ENCODE measurements at regions not wholly inside any gene's neighbourhood (a gene's known extent, or its start where the extent isn't known, plus 50 kb on each side); places are given as distances from the start of the nearest gene placed in this dataset.

- no peaks in the 10 kb centered on the region for H3K27me3 ChIP-seq (ENCODE audit: control insufficient read depth, insufficient read depth, low read length)
- TF ChIP-seq CTCF (IDR thresholded peaks at IDR 0.05; ENCODE audit: borderline replicate concordance, extremely low read depth, insufficient read depth): no peak
- peaks cover 0 to 6% (median 0%) of the 10 kb centered on the region in 3 donors for H3K4me1 ChIP-seq (ENCODE audit: control insufficient read depth in 2 of 3, insufficient read depth in 2 of 3, low read depth in 1 of 3, low read length in 3 of 3)
- H3K4me3 ChIP-seq (ENCODE audit: low read length in 3 of 3): no peak overlapping the region
- intact Hi-C loops (cut with DNase I): no loop called here
- no peak overlapping the region for H3K27ac ChIP-seq (ENCODE audit: low read depth in 2 of 2, low read length in 2 of 2)
- no peaks in the 10 kb centered on the region for H3K36me3 ChIP-seq (ENCODE audit: control insufficient read depth in 2 of 3, insufficient read depth in 3 of 3, low read length in 3 of 3)
- H3K9me3 ChIP-seq (ENCODE audit: control insufficient read depth in 2 of 3, insufficient read depth in 1 of 3, low read length in 3 of 3): no peaks in the 10 kb centered on the region
- FAIRE-seq: no peak
- H3K9ac ChIP-seq (ENCODE audit: low read length in 3 of 3): no peak overlapping the region
- no peak for DNase-seq
Observed at GRCh38 chr2:196288006-196288538, 116.7 kb upstream of the STK17B start.

- H3K27ac ChIP-seq (ENCODE audit: low read depth in 2 of 2, low read length in 2 of 2): no peak overlapping the region
- intact Hi-C loops (cut with DNase I): no loop called here
- no peaks in the 10 kb centered on the region for H3K36me3 ChIP-seq (ENCODE audit: control insufficient read depth in 2 of 3, insufficient read depth in 3 of 3, low read length in 3 of 3)
- peaks cover 0 to 6% (median 0%) of the 10 kb centered on the region in 3 donors for H3K4me1 ChIP-seq (ENCODE audit: control insufficient read depth in 2 of 3, insufficient read depth in 2 of 3, low read depth in 1 of 3, low read length in 3 of 3)
- H3K4me3 ChIP-seq (ENCODE audit: low read length in 3 of 3): no peak overlapping the region
- H3K27me3 ChIP-seq (ENCODE audit: control insufficient read depth, insufficient read depth, low read length): no peaks in the 10 kb centered on the region
- TF ChIP-seq CTCF (IDR thresholded peaks at IDR 0.05; ENCODE audit: borderline replicate concordance, extremely low read depth, insufficient read depth): no peak
- H3K9ac ChIP-seq (ENCODE audit: low read length in 3 of 3): no peak overlapping the region
- no peak for DNase-seq
- H3K9me3 ChIP-seq (ENCODE audit: control insufficient read depth in 2 of 3, insufficient read depth in 1 of 3, low read length in 3 of 3): no peaks in the 10 kb centered on the region
- no peak for FAIRE-seq
Observed at GRCh38 chr2:196289000-196289399, 117.6 kb upstream of the STK17B start.

- H3K9ac ChIP-seq (ENCODE audit: low read length in 3 of 3): no peak overlapping the region
- no peak for TF ChIP-seq CTCF (IDR thresholded peaks at IDR 0.05; ENCODE audit: borderline replicate concordance, extremely low read depth, insufficient read depth)
- no peak overlapping the region for H3K4me3 ChIP-seq (ENCODE audit: low read length in 3 of 3)
- no peaks in the 10 kb centered on the region for H3K36me3 ChIP-seq (ENCODE audit: control insufficient read depth in 2 of 3, insufficient read depth in 3 of 3, low read length in 3 of 3)
- no peak for DNase-seq
- no peaks in the 10 kb centered on the region for H3K4me1 ChIP-seq (ENCODE audit: control insufficient read depth in 2 of 3, insufficient read depth in 2 of 3, low read depth in 1 of 3, low read length in 3 of 3)
- no peak for FAIRE-seq
- no peaks in the 10 kb centered on the region for H3K9me3 ChIP-seq (ENCODE audit: control insufficient read depth in 2 of 3, insufficient read depth in 1 of 3, low read length in 3 of 3)
- intact Hi-C loops (cut with DNase I): no loop called here
- no peaks in the 10 kb centered on the region for H3K27me3 ChIP-seq (ENCODE audit: control insufficient read depth, insufficient read depth, low read length)
- H3K27ac ChIP-seq (ENCODE audit: low read depth in 2 of 2, low read length in 2 of 2): no peak overlapping the region
Observed at GRCh38 chr2:196290136-196290535, 118.8 kb upstream of the STK17B start.

GRCh38 chr2:196290569-196290968 is 119.2 kb upstream of the STK17B start:
- Histone ChIP-seq H3K9ac (ENCODE audit: low read length in 3 of 3) (no peak overlapping the region), H3K27me3 (ENCODE audit: control insufficient read depth, insufficient read depth, low read length) (no peaks in the 10 kb centered on the region), H3K4me1 (ENCODE audit: control insufficient read depth in 2 of 3, insufficient read depth in 2 of 3, low read depth in 1 of 3, low read length in 3 of 3) (no peaks in the 10 kb centered on the region), H3K36me3 (ENCODE audit: control insufficient read depth in 2 of 3, insufficient read depth in 3 of 3, low read length in 3 of 3) (no peaks in the 10 kb centered on the region), H3K4me3 (ENCODE audit: low read length in 3 of 3) (no peak overlapping the region), H3K9me3 (ENCODE audit: control insufficient read depth in 2 of 3, insufficient read depth in 1 of 3, low read length in 3 of 3) (no peaks in the 10 kb centered on the region), H3K27ac (ENCODE audit: low read depth in 2 of 2, low read length in 2 of 2) (no peak overlapping the region)
- FAIRE-seq: no peak
- DNase-seq: no peak
- TF ChIP-seq CTCF (IDR thresholded peaks at IDR 0.05; ENCODE audit: borderline replicate concordance, extremely low read depth, insufficient read depth): no peak
- intact Hi-C loops (cut with DNase I): no loop called here
